H1 (cell line): ENCODE measurements at regions not wholly inside any gene's neighbourhood (a gene's known extent, or its start where the extent isn't known, plus 50 kb on each side); places are given as distances from the start of the nearest gene placed in this dataset.

Experiments
- CTCF ChIA-PET: fragments of 300-600 bp; sonication (Branson Sonifier 250); formaldehyde crosslinking; loops from one replicate; lab custom pipeline; 2021; ENCODE audit not compliant: partially characterized antibody; lab: Charles Lee
- POLR2A ChIA-PET: fragments of 300-600 bp; sonication (Branson Sonifier 250); formaldehyde crosslinking; loops from one replicate; lab custom pipeline; 2021; ENCODE audit warnings: inconsistent platforms; ENCODE audit not compliant: partially characterized antibody; lab: Charles Lee
- DNase-seq, 2 experiments: peaks; one replicate each; pipeline versions ENCODE4 v3.0.0 to v3.0.0-alpha.2; 2010 to 2022; ENCODE audit warnings: low spot score in 2 of 2, low read depth in 1 of 2, mixed read lengths in 1 of 2
- FAIRE-seq: peaks from 2 replicates; lab custom pipeline; 2011; peaks lifted over from hg19 to GRCh38; lab: Jason Lieb, UNC
- H2AFZ ChIP-seq: 2 replicates; pipeline ENCODE4 v1.8.1; 2012; ENCODE audit warnings: low read length, inconsistent platforms
- H2AK5ac ChIP-seq: 2 replicates; pipeline ENCODE4 v1.6.1; 2013; ENCODE audit warnings: low read depth, low read length
- H2BK120ac ChIP-seq: replicated peaks from 2 replicates; pipeline ENCODE3; 2013; ENCODE audit warnings: low read depth, low read length, inconsistent platforms
- H2BK12ac ChIP-seq: 2 replicates; pipeline ENCODE4 v1.6.1; 2013; ENCODE audit warnings: low read depth, low read length
- H2BK15ac ChIP-seq: 2 replicates; pipeline ENCODE4 v1.6.1; 2013; ENCODE audit warnings: low read length
- H2BK20ac ChIP-seq: 2 replicates; pipeline ENCODE4 v1.6.1; 2013; ENCODE audit warnings: low read length
- H2BK5ac ChIP-seq: 2 replicates; pipeline ENCODE4 v1.6.1; 2013; ENCODE audit warnings: low read depth, low read length
- H3K14ac ChIP-seq: 2 replicates; pipeline ENCODE4 v1.6.1; 2013; ENCODE audit warnings: inconsistent platforms; ENCODE audit not compliant: insufficient read length
- H3K18ac ChIP-seq: 2 replicates; pipeline ENCODE4 v1.6.1; 2013; ENCODE audit warnings: low read length; ENCODE audit errors: extremely low read depth
- H3K23ac ChIP-seq: 2 replicates; pipeline ENCODE4 v1.6.1; 2013; ENCODE audit warnings: inconsistent platforms; ENCODE audit not compliant: insufficient read length
- H3K23me2 ChIP-seq: 2 replicates; pipeline ENCODE4 v1.6.1; 2013; ENCODE audit warnings: low read depth, low read length
- H3K27ac ChIP-seq: 2 replicates; pipeline ENCODE4 v1.6.1; 2011; ENCODE audit warnings: low read depth, low read length, inconsistent platforms
- H3K27me3 ChIP-seq, 4 experiments: replicated peaks in 1 of 4; 1 replicate in 1 of 4; 2 replicates in 3 of 4; pipeline versions ENCODE4 v1.6.1 to v1.8.1; 2011 to 2013; ENCODE audit warnings: low read length in 3 of 4, mild to moderate bottlenecking in 3 of 4, inconsistent platforms in 2 of 4, mixed read lengths in 2 of 4, moderate library complexity in 1 of 4; ENCODE audit not compliant: control insufficient read depth in 3 of 4, insufficient read depth in 3 of 4; ENCODE audit errors: extremely low read depth in 1 of 4
- H3K36me3 ChIP-seq, 4 experiments: 2 replicates each; pipeline versions ENCODE4 v1.6.1 to v1.8.1; 2011 to 2013; ENCODE audit warnings: mild to moderate bottlenecking in 4 of 4, low read length in 3 of 4, moderate library complexity in 2 of 4, control low read depth in 1 of 4, inconsistent platforms in 1 of 4; ENCODE audit not compliant: insufficient read depth in 4 of 4, control insufficient read depth in 2 of 4
- H3K4ac ChIP-seq: replicated peaks from 2 replicates; pipeline ENCODE3; 2013; ENCODE audit warnings: low read length, low read depth, mixed read lengths, inconsistent platforms; ENCODE audit not compliant: insufficient read length
- H3K4me1 ChIP-seq, 4 experiments: replicated peaks in 1 of 4; 1 replicate in 1 of 4; 2 replicates in 3 of 4; pipeline versions ENCODE4 v1.6.1 to v1.8.1; 2011 to 2013; ENCODE audit warnings: low read length in 3 of 4, inconsistent platforms in 2 of 4, mixed read lengths in 1 of 4; ENCODE audit not compliant: insufficient read depth in 4 of 4, control insufficient read depth in 3 of 4
- H3K4me2 ChIP-seq, 2 experiments: 2 replicates each; pipeline versions ENCODE4 v1.6.1 to v1.8.1; 2011 to 2013; ENCODE audit warnings: low read depth in 2 of 2, low read length in 2 of 2, control low read depth in 1 of 2, inconsistent platforms in 1 of 2, mild to moderate bottlenecking in 1 of 2; ENCODE audit not compliant: insufficient read depth in 1 of 2
- H3K4me3 ChIP-seq, 4 experiments: fragments of 200-600, 300-600 bp in 1 of 4; sonication (generic), shearing (Covaris generic), sonication (Bioruptor Twin) in 1 of 4; 2 replicates each; pipeline versions ENCODE4 v1.5.1 to v1.8.1; 2011 to 2016; ENCODE audit warnings: low read length in 4 of 4, low read depth in 3 of 4, control low read depth in 2 of 4, inconsistent platforms in 2 of 4, mild to moderate bottlenecking in 2 of 4, mixed read lengths in 1 of 4, moderate library complexity in 1 of 4; ENCODE audit not compliant: insufficient read depth in 2 of 4; ENCODE audit errors: extremely low read depth in 1 of 4
- H3K56ac ChIP-seq: replicated peaks from 2 replicates; pipeline ENCODE3; 2013; ENCODE audit warnings: low read depth, mild to moderate bottlenecking, mixed read lengths, low read length, inconsistent platforms; ENCODE audit not compliant: insufficient read length
- H3K79me1 ChIP-seq: 2 replicates; pipeline ENCODE4 v1.6.1; 2013; ENCODE audit warnings: low read depth, low read length, control low read depth
- H3K79me2 ChIP-seq, 2 experiments: 2 replicates each; pipeline versions ENCODE4 v1.6.1 to v1.8.1; 2012 to 2013; ENCODE audit warnings: low read length in 2 of 2, mild to moderate bottlenecking in 2 of 2, inconsistent platforms in 1 of 2; ENCODE audit not compliant: insufficient read depth in 2 of 2, control insufficient read depth in 1 of 2
- H3K9ac ChIP-seq, 4 experiments: replicated peaks in 1 of 4; 1 replicate in 1 of 4; 2 replicates in 3 of 4; pipeline versions ENCODE4 v1.6.1 to v1.8.1; 2011 to 2013; ENCODE audit warnings: low read depth in 3 of 4, low read length in 3 of 4, control low read depth in 2 of 4, mild to moderate bottlenecking in 2 of 4, moderate library complexity in 2 of 4, inconsistent platforms in 1 of 4; ENCODE audit errors: extremely low read depth in 1 of 4
- H3K9me3 ChIP-seq, 2 experiments: 2 replicates each; pipeline versions ENCODE4 v1.6.1 to v1.8.1; 2012 to 2013; ENCODE audit warnings: mild to moderate bottlenecking in 2 of 2, moderate library complexity in 2 of 2, control low read depth in 1 of 2, inconsistent platforms in 1 of 2, low read depth in 1 of 2, low read length in 1 of 2, mixed read lengths in 1 of 2; ENCODE audit not compliant: insufficient read depth in 2 of 2
- H4K20me1 ChIP-seq, 2 experiments: replicated peaks in 1 of 2; 2 replicates each; pipeline versions ENCODE3 to v1.8.1; 2011 to 2013; ENCODE audit warnings: inconsistent platforms in 2 of 2, low read length in 2 of 2, mild to moderate bottlenecking in 1 of 2; ENCODE audit not compliant: insufficient read depth in 2 of 2, control insufficient read depth in 1 of 2
- H4K5ac ChIP-seq: 2 replicates; pipeline ENCODE4 v1.6.1; 2013; ENCODE audit warnings: low read length, low read depth, mixed read lengths, inconsistent platforms; ENCODE audit not compliant: insufficient read length
- H4K8ac ChIP-seq: 2 replicates; pipeline ENCODE4 v1.8.0; 2013; ENCODE audit warnings: mild to moderate bottlenecking, moderate library complexity, low read length, inconsistent platforms; ENCODE audit not compliant: insufficient read depth; ENCODE audit errors: extremely low read depth
- H4K91ac ChIP-seq: replicated peaks from 2 replicates; pipeline ENCODE3; 2013; ENCODE audit warnings: low read length, mixed read lengths, inconsistent platforms; ENCODE audit not compliant: insufficient read length
- ATF3 ChIP-seq: IDR thresholded peaks from 2 replicates; pipeline ENCODE4 v1.6.1; 2011; ENCODE audit warnings: low read depth, mild to moderate bottlenecking, low read length; ENCODE audit not compliant: insufficient read depth
- BACH1 ChIP-seq: IDR thresholded peaks from 2 replicates; pipeline ENCODE4 v1.6.1; 2012; ENCODE audit warnings: low read length, improper control_type of control experiment
- GTF2F1 ChIP-seq: IDR thresholded peaks from 2 replicates; pipeline ENCODE4 v1.6.1; 2012; ENCODE audit warnings: low read depth, low read length, improper control_type of control experiment, borderline replicate concordance
- NANOG ChIP-seq: IDR thresholded peaks from 2 replicates; pipeline ENCODE4 v1.6.1; 2011; ENCODE audit warnings: low read length, low read depth, mild to moderate bottlenecking, inconsistent platforms; ENCODE audit not compliant: insufficient read depth, poor library complexity, severe bottlenecking
- PHF8 ChIP-seq: fragments of 200-600 bp; sonication (generic); conservative IDR thresholded peaks from 2 replicates; pipeline ENCODE4 v1.7.1; 2012; ENCODE audit warnings: low read depth, mild to moderate bottlenecking, inconsistent platforms, low read length, moderate library complexity
- RNF2 ChIP-seq: fragments of 200-900, 300-1000 bp; sonication (generic); IDR thresholded peaks from 2 replicates; pipeline ENCODE4 v1.7.1; 2016; ENCODE audit warnings: borderline replicate concordance, low read depth, mild to moderate bottlenecking, antibody characterized with exemption, low read length; ENCODE audit not compliant: poor library complexity, severe bottlenecking; ENCODE audit errors: missing control alignments
- SIN3A ChIP-seq, 2 experiments: IDR thresholded peaks in 1 of 2; conservative IDR thresholded peaks in 1 of 2; 2 replicates each; pipeline ENCODE4 v1.6.1; 2011 to 2012; ENCODE audit warnings: low read length in 2 of 2, improper control_type of control experiment in 1 of 2, low read depth in 1 of 2, mild to moderate bottlenecking in 1 of 2
- SIX5 ChIP-seq: IDR thresholded peaks from 2 replicates; pipeline ENCODE4 v1.6.1; 2011; ENCODE audit warnings: mild to moderate bottlenecking, low read depth, low read length
- SP2 ChIP-seq: IDR thresholded peaks from 2 replicates; pipeline ENCODE4 v1.6.1; 2012; ENCODE audit warnings: mild to moderate bottlenecking, low read length, inconsistent platforms
- SP4 ChIP-seq: IDR thresholded peaks from 2 replicates; pipeline ENCODE4 v1.6.1; 2012; ENCODE audit warnings: low read length, inconsistent platforms
- WGBS, 2 experiments: shearing (Covaris generic) in 1 of 2; methylation state at CpG; one replicate each; pipeline versions ENCODE4 v1.1.6 to v1.1.7; 2013 to 2015; ENCODE audit warnings: low lambda C conversion rate in 2 of 2, mixed read lengths in 2 of 2, inconsistent platforms in 1 of 2, low coverage in 1 of 2, missing lambda C conversion rate in 1 of 2; ENCODE audit not compliant: insufficient replicate concordance in 2 of 2, insufficient coverage in 1 of 2, insufficient read length in 1 of 2; ENCODE audit errors: extremely low coverage in 1 of 2, missing lambda C conversion rate in 1 of 2; 5-methylcytosine and 5-hydroxymethylcytosine counted together
- TF ChIP-seq, protein P1 (sequence below): IDR thresholded peaks from 2 replicates; pipeline ENCODE4 v1.6.1; 2011; ENCODE audit warnings: low read length, improper control_type of control experiment

DNA sequence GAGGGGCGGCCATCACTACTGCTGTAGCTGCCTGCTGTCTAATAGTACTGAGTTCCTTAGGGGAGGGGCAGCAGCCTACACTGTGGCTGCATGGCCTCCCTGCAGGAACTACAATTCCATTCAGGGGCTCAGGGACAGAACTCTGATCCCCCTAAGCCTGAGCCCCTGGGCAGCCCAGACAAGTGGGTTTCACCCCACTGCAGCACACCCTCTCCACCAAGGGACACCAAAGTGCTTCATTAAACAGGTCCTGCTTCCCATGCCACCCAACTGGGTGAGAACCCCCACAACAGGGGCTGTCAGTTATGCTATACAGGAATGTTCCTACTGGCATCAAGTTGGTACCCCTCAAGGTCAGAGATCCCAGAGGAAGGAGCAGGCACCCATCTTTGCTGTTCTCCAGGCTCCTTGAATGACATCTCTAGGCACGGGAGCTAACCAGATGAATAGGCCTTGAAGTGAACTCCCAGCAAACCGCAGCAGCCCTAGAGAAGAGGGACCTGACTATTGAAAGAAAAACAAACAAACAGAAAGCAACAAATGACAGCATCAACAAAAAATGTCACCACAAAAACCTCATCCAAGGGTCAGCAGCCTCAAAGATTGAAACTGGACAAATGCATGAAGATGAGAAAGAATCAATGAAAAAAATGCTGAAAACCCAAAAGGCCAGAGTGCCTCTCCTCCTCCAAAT lies 437.4 kb downstream of the NUF2 start:
- Histone ChIP-seq H4K5ac (no peak overlapping the region), H2AFZ (no peak overlapping the region), H3K4ac (no peak overlapping the region), H3K79me1 (no peaks in the 10 kb centered on the region), H4K20me1 (no peaks in the 10 kb centered on the region), H3K4me1 (no peaks in the 10 kb centered on the region), H3K14ac (no peak overlapping the region), H2BK15ac (no peak overlapping the region), H3K18ac (no peak overlapping the region), H3K4me2 (no peak overlapping the region), H3K79me2 (no peaks in the 10 kb centered on the region), H3K27ac (no peak overlapping the region), H2BK12ac (no peak overlapping the region), H2BK20ac (no peak overlapping the region), H3K23ac (no peak overlapping the region), H4K91ac (no peak overlapping the region), H3K9me3 (peaks cover 4 to 5% of the 10 kb centered on the region in 2 experiments; a peak in 3 of 4 replicates), H3K36me3 (peaks cover 0 to 4% (median 0%) of the 10 kb centered on the region in 4 experiments; a peak in 2 of 8 replicates), H3K56ac (no peak overlapping the region), H3K4me3 (no peak overlapping the region), H2AK5ac (no peak overlapping the region), H3K27me3 (no peaks in the 10 kb centered on the region), H3K9ac (no peak overlapping the region), H4K8ac (no peak overlapping the region), H2BK120ac (no peak overlapping the region), H3K23me2 (no peaks in the 10 kb centered on the region), H2BK5ac (no peak overlapping the region)
- FAIRE-seq = no peak
- ChIA-PET POLR2A (no interaction called here), CTCF (no interaction called here)
- no peak for DNase-seq
- WGBS, 2 experiments = 93% methylated on average over 3 of the region's 3 CpGs; no CpG with 5 or more reads in 1 of the 2 experiments
- TF ChIP-seq SP4 = no peak
- no peak for TF ChIP-seq ATF3
- TF ChIP-seq SIN3A (conservative IDR thresholded peaks at IDR 0.05 in 1 of 2, IDR thresholded peaks at IDR 0.05 in 1 of 2; ENCODE audit: low read depth in 1 of 2, low read length in 2 of 2) = no peak
- no peak for TF ChIP-seq SIX5
- TF ChIP-seq, protein P1, sequence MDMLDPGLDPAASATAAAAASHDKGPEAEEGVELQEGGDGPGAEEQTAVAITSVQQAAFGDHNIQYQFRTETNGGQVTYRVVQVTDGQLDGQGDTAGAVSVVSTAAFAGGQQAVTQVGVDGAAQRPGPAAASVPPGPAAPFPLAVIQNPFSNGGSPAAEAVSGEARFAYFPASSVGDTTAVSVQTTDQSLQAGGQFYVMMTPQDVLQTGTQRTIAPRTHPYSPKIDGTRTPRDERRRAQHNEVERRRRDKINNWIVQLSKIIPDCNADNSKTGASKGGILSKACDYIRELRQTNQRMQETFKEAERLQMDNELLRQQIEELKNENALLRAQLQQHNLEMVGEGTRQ = no peak
- no peak for TF ChIP-seq BACH1
- TF ChIP-seq GTF2F1 = no peak
- no peak for TF ChIP-seq NANOG
- TF ChIP-seq PHF8 = no peak
- TF ChIP-seq RNF2 = no peak
- no peak for TF ChIP-seq SP2
